SK-N-SH (cell line): ENCODE measurements at regions not wholly inside any gene's neighbourhood (a gene's known extent, or its start where the extent isn't known, plus 50 kb on each side); places are given as distances from the start of the nearest gene placed in this dataset.

Experiments
- CTCF ChIP-seq: fragments of 200-600 bp; sonication (generic); IDR thresholded peaks from 2 replicates; pipeline ENCODE4 v1.6.1; 2017; ENCODE audit warnings: antibody characterized with exemption, mild to moderate bottlenecking, moderate library complexity
- FOXJ3 ChIP-seq: sonication (generic); formaldehyde crosslinking; IDR thresholded peaks from 2 replicates; pipeline ENCODE4 v1.5.1; 2020; ENCODE audit warnings: mild to moderate bottlenecking, missing genetic modification reagents
- GABPA ChIP-seq: IDR thresholded peaks from 2 replicates; pipeline ENCODE4 v1.4.0; 2012; ENCODE audit warnings: low read depth, mild to moderate bottlenecking
- NRF1 ChIP-seq: IDR thresholded peaks from 2 replicates; pipeline ENCODE4 v1.6.1; 2012; ENCODE audit warnings: low read depth, mild to moderate bottlenecking, low read length
- POLR2AphosphoS5 ChIP-seq: IDR thresholded peaks from 2 replicates; pipeline ENCODE4 v1.6.1; 2012; ENCODE audit warnings: low read depth, low read length
- REST ChIP-seq: IDR thresholded peaks from 2 replicates; pipeline ENCODE4 v1.6.1; 2012; ENCODE audit warnings: mild to moderate bottlenecking, low read depth, low read length, moderate library complexity
- TCF12 ChIP-seq: IDR thresholded peaks from 2 replicates; pipeline ENCODE4 v1.4.0; 2012
- USF2 ChIP-seq: fragments of 150-350 bp; IDR thresholded peaks from 2 replicates; pipeline ENCODE4 v1.6.1; 2017; ENCODE audit warnings: antibody characterized with exemption, low read length, low read depth, borderline replicate concordance

- TF ChIP-seq CTCF = no peak
- no peak for TF ChIP-seq REST
- no peak for TF ChIP-seq POLR2AphosphoS5
- TF ChIP-seq NRF1 = no peak
- TF ChIP-seq TCF12 = no peak
- no peak for TF ChIP-seq GABPA
- TF ChIP-seq USF2 = no peak
- TF ChIP-seq FOXJ3 (CRISPR knock-in tag) = no peak
Measured at GRCh38 chr12:29883941-29884554, 100.3 kb upstream of the TMTC1 start.
